ENCODE measurements at regions not wholly inside any gene's neighbourhood (a gene's known extent, or its start where the extent isn't known, plus 50 kb on each side); places are given as distances from the start of the nearest gene placed in this dataset.

DNA sequence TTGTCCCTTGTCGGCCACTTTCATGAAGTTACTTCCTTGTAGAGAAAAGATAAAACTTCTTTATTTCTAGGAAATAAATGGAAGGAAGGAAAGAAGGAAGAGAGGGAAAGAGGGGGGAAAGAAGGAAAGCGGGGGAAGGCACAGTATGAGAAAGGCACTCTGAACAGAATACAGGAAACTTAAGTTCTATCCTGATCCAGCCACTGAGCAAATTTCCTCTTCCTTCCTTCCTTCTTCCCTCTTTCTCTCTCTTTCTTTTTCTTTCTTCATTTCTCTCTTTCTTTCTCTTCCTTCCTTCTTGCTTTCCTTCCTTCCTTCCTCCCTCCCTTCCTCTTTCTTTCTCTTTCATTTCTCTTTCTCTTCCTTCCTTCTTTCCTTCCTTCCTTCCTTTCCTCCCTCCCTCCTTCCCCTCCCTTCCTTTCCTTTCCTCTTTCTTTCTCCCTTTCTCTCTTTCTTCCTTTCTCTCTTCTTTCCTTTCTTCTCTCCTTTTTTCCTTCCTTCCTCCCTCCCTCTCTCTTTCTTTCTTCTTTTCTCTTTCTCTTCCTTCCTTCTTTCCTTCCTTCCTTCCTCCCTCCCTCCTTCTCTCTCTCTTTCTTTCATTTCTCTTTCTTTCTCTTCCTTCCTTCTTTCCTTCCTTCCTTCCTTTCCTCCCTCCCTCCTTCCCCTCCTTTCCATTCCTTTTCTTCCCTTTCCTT, 240.2 kb upstream of the BRINP1 start:
- no peak for DNase-seq (ENCODE audit: low read depth in 6 of 9, low spot score in 9 of 9)
- H3K9me3 ChIP-seq (ENCODE audit: control insufficient read depth in 2 of 2, insufficient read depth in 1 of 2, low read length in 1 of 2) = no peaks in the 10 kb centered on the region
- no peaks in the 10 kb centered on the region for H3K4me1 ChIP-seq (ENCODE audit: control insufficient read depth in 2 of 2, insufficient read depth in 2 of 2, low read length in 2 of 2)
- no peaks in the 10 kb centered on the region for H3K27me3 ChIP-seq (ENCODE audit: control insufficient read depth in 2 of 2, insufficient read depth in 1 of 2, low read length in 1 of 2)
- 96% methylated on average over 2 of the region's 2 CpGs for WGBS
- H3K27ac ChIP-seq (ENCODE audit: low read depth in 1 of 2, low read length in 1 of 2) = no peak overlapping the region
- no peak overlapping the region for H3K4me3 ChIP-seq (ENCODE audit: low read length in 2 of 2)
- H3K36me3 ChIP-seq (ENCODE audit: control insufficient read depth in 2 of 2, insufficient read depth in 2 of 2, low read length in 1 of 2) = no peaks in the 10 kb centered on the region

- no peak overlapping the region for H3K27ac ChIP-seq (ENCODE audit: low read depth in 1 of 2, low read length in 1 of 2)
- H3K4me1 ChIP-seq (ENCODE audit: control insufficient read depth in 2 of 2, insufficient read depth in 2 of 2, low read length in 2 of 2) = no peaks in the 10 kb centered on the region
- DNase-seq (ENCODE audit: low read depth in 6 of 9, low spot score in 9 of 9) = no peak
- H3K4me3 ChIP-seq (ENCODE audit: low read length in 2 of 2) = no peak overlapping the region
- H3K27me3 ChIP-seq (ENCODE audit: control insufficient read depth in 2 of 2, insufficient read depth in 1 of 2, low read length in 1 of 2) = no peaks in the 10 kb centered on the region
- H3K36me3 ChIP-seq (ENCODE audit: control insufficient read depth in 2 of 2, insufficient read depth in 2 of 2, low read length in 1 of 2) = no peaks in the 10 kb centered on the region
- H3K9me3 ChIP-seq (ENCODE audit: control insufficient read depth in 2 of 2, insufficient read depth in 1 of 2, low read length in 1 of 2) = no peaks in the 10 kb centered on the region
Observed at GRCh38 chr9:119601632-119602031, 232.4 kb upstream of the BRINP1 start.

DNA sequence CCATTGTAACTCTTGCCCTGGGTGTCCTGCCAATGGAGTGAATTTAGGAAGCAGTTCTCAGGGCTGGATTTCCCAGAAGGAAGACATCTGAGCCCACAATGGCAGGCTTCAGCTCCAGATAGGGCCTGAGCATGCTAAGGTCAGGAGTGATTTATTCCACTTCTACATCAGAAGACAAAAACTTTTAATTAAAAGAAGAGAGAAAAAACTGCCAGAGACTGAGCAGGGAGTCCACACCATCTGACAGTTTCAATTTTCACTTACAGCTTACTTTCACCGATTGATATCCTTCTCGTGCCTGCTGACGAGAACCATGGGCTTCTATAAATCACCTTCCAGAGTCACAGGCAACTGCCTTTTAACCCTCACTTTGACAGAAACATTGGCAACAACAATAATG, 228.3 kb upstream of the BRINP1 start:
- H3K4me1 ChIP-seq (ENCODE audit: control insufficient read depth in 2 of 2, insufficient read depth in 2 of 2, low read length in 2 of 2) = no peaks in the 10 kb centered on the region
- no peak overlapping the region for H3K27ac ChIP-seq (ENCODE audit: low read depth in 1 of 2, low read length in 1 of 2)
- H3K36me3 ChIP-seq (ENCODE audit: control insufficient read depth in 2 of 2, insufficient read depth in 2 of 2, low read length in 1 of 2) = no peaks in the 10 kb centered on the region
- DNase-seq (ENCODE audit: low read depth in 6 of 9, low spot score in 9 of 9) = no peak
- H3K9me3 ChIP-seq (ENCODE audit: control insufficient read depth in 2 of 2, insufficient read depth in 1 of 2, low read length in 1 of 2) = no peaks in the 10 kb centered on the region
- no peaks in the 10 kb centered on the region for H3K27me3 ChIP-seq (ENCODE audit: control insufficient read depth in 2 of 2, insufficient read depth in 1 of 2, low read length in 1 of 2)
- WGBS = 38% methylated on average over 3 of the region's 3 CpGs
- no peak overlapping the region for H3K4me3 ChIP-seq (ENCODE audit: low read length in 2 of 2)

DNA sequence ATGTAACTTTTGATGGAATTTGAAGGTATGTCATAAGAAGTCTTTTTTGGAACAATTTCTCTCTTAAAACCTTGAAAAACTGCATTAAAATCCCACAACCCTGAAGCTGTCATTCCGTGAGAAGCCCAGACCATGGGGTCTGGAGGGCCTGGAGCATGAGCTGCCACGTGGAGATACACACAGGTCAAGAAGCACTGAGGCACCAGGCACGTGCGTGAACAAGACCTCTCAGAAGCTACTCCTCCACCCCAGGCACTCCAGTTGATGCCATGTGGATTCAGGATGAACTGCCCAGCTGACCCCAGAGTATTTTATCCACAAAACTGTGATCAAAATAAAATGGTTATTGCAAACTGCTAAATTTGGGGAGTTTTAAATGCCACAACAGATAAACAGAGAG, 227.5 kb upstream of the BRINP1 start:
- Histone ChIP-seq H3K27me3 (ENCODE audit: control insufficient read depth in 2 of 2, insufficient read depth in 1 of 2, low read length in 1 of 2) (no peaks in the 10 kb centered on the region), H3K36me3 (ENCODE audit: control insufficient read depth in 2 of 2, insufficient read depth in 2 of 2, low read length in 1 of 2) (no peaks in the 10 kb centered on the region), H3K27ac (ENCODE audit: low read depth in 1 of 2, low read length in 1 of 2) (no peak overlapping the region), H3K9me3 (ENCODE audit: control insufficient read depth in 2 of 2, insufficient read depth in 1 of 2, low read length in 1 of 2) (no peaks in the 10 kb centered on the region), H3K4me3 (ENCODE audit: low read length in 2 of 2) (no peak overlapping the region), H3K4me1 (ENCODE audit: control insufficient read depth in 2 of 2, insufficient read depth in 2 of 2, low read length in 2 of 2) (no peaks in the 10 kb centered on the region)
- no peak for DNase-seq (ENCODE audit: low read depth in 6 of 9, low spot score in 9 of 9)
- 85% methylated on average over 4 of the region's 4 CpGs for WGBS

DNA sequence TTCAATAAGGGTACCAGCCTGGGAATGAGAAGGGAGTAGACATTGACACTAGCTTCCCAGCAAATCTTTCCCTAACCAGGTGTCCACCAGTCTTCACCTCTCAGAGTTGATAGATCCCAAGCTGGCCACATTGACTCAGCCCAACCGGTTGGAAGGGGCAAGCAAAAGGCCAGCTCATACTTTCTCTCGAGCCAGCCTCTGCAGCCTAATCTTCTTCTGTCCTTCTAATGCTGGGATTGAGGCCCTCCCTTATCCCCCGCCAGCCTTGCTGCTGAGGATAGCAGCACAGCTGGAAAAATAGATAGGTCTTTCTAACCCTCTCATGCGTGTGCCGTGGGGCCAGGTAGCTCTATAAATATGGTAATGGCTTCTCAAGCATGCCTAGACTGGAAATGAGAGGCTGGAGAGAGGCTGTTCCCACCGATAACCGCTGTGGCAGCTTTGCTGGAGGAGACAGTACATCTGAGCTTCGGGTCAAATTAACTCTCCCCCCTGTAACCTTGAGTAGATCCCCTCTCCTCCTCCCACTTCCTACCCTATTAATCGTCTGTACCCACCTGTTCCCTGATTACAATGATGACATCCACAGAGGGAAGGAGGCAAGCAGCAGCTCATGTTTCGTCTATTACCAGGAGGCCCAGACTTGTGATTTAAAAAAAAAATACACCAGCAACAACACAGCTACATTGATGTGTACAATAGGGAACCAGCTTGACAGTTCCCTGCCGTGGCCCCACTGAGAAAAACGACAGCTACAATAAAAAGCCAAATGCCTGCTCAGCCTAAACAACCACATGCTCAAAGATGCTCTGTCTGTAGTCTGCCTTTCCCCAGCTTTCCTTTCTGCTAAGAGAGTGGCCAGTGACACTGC, 219.9 kb upstream of the BRINP1 start:
- DNase-seq (ENCODE audit: low read depth in 6 of 9, low spot score in 9 of 9) = no peak
- H3K9me3 ChIP-seq (ENCODE audit: control insufficient read depth in 2 of 2, insufficient read depth in 1 of 2, low read length in 1 of 2) = no peaks in the 10 kb centered on the region
- no peaks in the 10 kb centered on the region for H3K36me3 ChIP-seq (ENCODE audit: control insufficient read depth in 2 of 2, insufficient read depth in 2 of 2, low read length in 1 of 2)
- H3K27me3 ChIP-seq (ENCODE audit: control insufficient read depth in 2 of 2, insufficient read depth in 1 of 2, low read length in 1 of 2) = no peaks in the 10 kb centered on the region
- H3K27ac ChIP-seq (ENCODE audit: low read depth in 1 of 2, low read length in 1 of 2) = no peak overlapping the region
- H3K4me1 ChIP-seq (ENCODE audit: control insufficient read depth in 2 of 2, insufficient read depth in 2 of 2, low read length in 2 of 2) = no peaks in the 10 kb centered on the region
- H3K4me3 ChIP-seq (ENCODE audit: low read length in 2 of 2) = no peak overlapping the region
- WGBS = 66% methylated on average over 12 of the region's 12 CpGs

DNA sequence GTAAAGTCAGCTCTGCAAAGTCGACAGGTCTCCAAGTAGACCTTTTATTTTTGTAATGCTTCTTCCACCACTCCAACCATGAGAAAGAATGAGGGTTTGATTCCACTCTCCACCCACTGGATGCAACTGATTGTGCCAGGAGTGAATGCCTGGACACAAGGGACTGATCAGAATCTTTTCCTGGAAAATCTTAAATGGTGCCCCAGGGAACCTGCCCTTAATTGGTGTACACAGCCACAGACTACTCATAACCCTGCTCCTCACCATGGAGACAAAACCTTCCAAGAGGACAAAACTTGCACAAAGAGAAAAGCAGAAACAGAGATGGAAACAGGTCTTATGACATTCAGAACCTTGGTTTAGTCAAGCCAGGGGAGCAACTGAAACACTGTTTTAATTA, 208.6 kb upstream of the BRINP1 start:
- no peak overlapping the region for H3K27ac ChIP-seq (ENCODE audit: low read depth in 1 of 2, low read length in 1 of 2)
- DNase-seq (ENCODE audit: low read depth in 6 of 9, low spot score in 9 of 9) = no peak
- H3K27me3 ChIP-seq (ENCODE audit: control insufficient read depth in 2 of 2, insufficient read depth in 1 of 2, low read length in 1 of 2) = no peaks in the 10 kb centered on the region
- WGBS = 85% methylated on average over 1 of the region's 1 CpG
- H3K4me1 ChIP-seq (ENCODE audit: control insufficient read depth in 2 of 2, insufficient read depth in 2 of 2, low read length in 2 of 2) = no peaks in the 10 kb centered on the region
- H3K4me3 ChIP-seq (ENCODE audit: low read length in 2 of 2) = no peak overlapping the region
- no peaks in the 10 kb centered on the region for H3K36me3 ChIP-seq (ENCODE audit: control insufficient read depth in 2 of 2, insufficient read depth in 2 of 2, low read length in 1 of 2)
- H3K9me3 ChIP-seq (ENCODE audit: control insufficient read depth in 2 of 2, insufficient read depth in 1 of 2, low read length in 1 of 2) = no peaks in the 10 kb centered on the region

GRCh38 chr9:119559986-119560385, 190.8 kb upstream of the BRINP1 start:
- no peak overlapping the region for H3K27ac ChIP-seq (ENCODE audit: low read depth in 1 of 2, low read length in 1 of 2)
- no peaks in the 10 kb centered on the region for H3K9me3 ChIP-seq (ENCODE audit: control insufficient read depth in 2 of 2, insufficient read depth in 1 of 2, low read length in 1 of 2)
- H3K27me3 ChIP-seq (ENCODE audit: control insufficient read depth in 2 of 2, insufficient read depth in 1 of 2, low read length in 1 of 2) = peaks cover 0 to 5% of the 10 kb centered on the region in 2 donors
- H3K36me3 ChIP-seq (ENCODE audit: control insufficient read depth in 2 of 2, insufficient read depth in 2 of 2, low read length in 1 of 2) = no peaks in the 10 kb centered on the region
- H3K4me3 ChIP-seq (ENCODE audit: low read length in 2 of 2) = no peak overlapping the region
- WGBS = 31% methylated on average over 5 of the region's 5 CpGs
- no peaks in the 10 kb centered on the region for H3K4me1 ChIP-seq (ENCODE audit: control insufficient read depth in 2 of 2, insufficient read depth in 2 of 2, low read length in 2 of 2)
- DNase-seq (ENCODE audit: low read depth in 6 of 9, low spot score in 9 of 9) = no peak

GRCh38 chr9:119559056-119559455, 189.8 kb upstream of the BRINP1 start:
- Histone ChIP-seq H3K27me3 (ENCODE audit: control insufficient read depth in 2 of 2, insufficient read depth in 1 of 2, low read length in 1 of 2) (peaks cover 0 to 5% of the 10 kb centered on the region in 2 donors), H3K9me3 (ENCODE audit: control insufficient read depth in 2 of 2, insufficient read depth in 1 of 2, low read length in 1 of 2) (no peaks in the 10 kb centered on the region), H3K36me3 (ENCODE audit: control insufficient read depth in 2 of 2, insufficient read depth in 2 of 2, low read length in 1 of 2) (no peaks in the 10 kb centered on the region), H3K4me1 (ENCODE audit: control insufficient read depth in 2 of 2, insufficient read depth in 2 of 2, low read length in 2 of 2) (no peaks in the 10 kb centered on the region), H3K4me3 (ENCODE audit: low read length in 2 of 2) (no peak overlapping the region), H3K27ac (ENCODE audit: low read depth in 1 of 2, low read length in 1 of 2) (no peak overlapping the region)
- DNase-seq (ENCODE audit: low read depth in 6 of 9, low spot score in 9 of 9) = no peak

DNA sequence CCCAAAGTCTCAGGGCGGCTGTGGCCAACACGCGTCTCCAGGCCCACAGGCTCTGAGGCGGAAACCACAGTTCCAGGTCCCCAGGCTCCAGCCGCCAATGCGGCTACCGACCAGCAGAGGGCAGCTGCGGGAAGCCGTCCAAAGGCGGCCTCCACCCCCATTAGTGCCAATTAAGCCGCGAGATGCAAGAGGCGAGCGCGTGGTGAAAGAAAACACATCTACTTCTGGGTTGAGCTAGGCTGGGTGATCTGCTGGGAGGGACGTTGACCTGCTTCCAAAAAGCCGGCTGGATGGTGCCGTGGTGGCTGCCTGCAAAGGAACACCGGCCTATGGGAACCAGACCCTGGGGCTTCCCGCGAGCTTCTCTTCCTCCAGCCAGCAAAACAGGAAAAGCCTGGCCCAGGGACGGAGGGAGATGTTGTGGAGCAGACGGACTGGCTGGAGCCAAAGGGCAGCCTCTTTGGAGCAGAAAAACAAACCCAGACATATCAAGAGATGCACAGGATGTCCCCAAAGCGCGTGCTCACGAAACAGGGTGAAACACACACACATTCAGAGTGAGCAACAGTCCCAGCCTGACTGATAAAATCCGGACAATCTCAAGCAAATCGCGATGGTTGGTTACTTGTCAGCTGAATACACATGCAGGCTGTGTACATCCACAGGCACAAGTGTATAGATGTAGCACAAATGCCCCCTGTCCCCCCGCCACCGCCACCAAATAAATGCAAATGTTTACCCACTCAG, 187.1 kb upstream of the BRINP1 start:
- Histone ChIP-seq H3K4me3 (ENCODE audit: low read length in 2 of 2) (no peak overlapping the region), H3K9me3 (ENCODE audit: control insufficient read depth in 2 of 2, insufficient read depth in 1 of 2, low read length in 1 of 2) (no peaks in the 10 kb centered on the region), H3K27me3 (ENCODE audit: control insufficient read depth in 2 of 2, insufficient read depth in 1 of 2, low read length in 1 of 2) (peaks cover 0 to 5% of the 10 kb centered on the region in 2 donors), H3K27ac (ENCODE audit: low read depth in 1 of 2, low read length in 1 of 2) (peak overlapping the region in 1 of 2 donors; percentile 2), H3K36me3 (ENCODE audit: control insufficient read depth in 2 of 2, insufficient read depth in 2 of 2, low read length in 1 of 2) (no peaks in the 10 kb centered on the region), H3K4me1 (ENCODE audit: control insufficient read depth in 2 of 2, insufficient read depth in 2 of 2, low read length in 2 of 2) (no peaks in the 10 kb centered on the region)
- peak; percentile 4 to 54 (median 14) for DNase-seq (ENCODE audit: low read depth in 6 of 9, low spot score in 9 of 9)
- WGBS = 11% methylated on average over 31 of the region's 31 CpGs

All from thymus (tissue), 11 donors.